H1 (cell line): ENCODE measurements at regions not wholly inside any gene's neighbourhood (a gene's known extent, or its start where the extent isn't known, plus 50 kb on each side); places are given as distances from the start of the nearest gene placed in this dataset.

Source experiments
- ASH2L ChIP-seq: fragments of 200-600, 300-600 bp; sonication (generic); IDR thresholded peaks from one replicate; pipeline ENCODE4 v1.7.1; 2017; ENCODE audit warnings: low read length
- ATF3 ChIP-seq: IDR thresholded peaks from 2 replicates; pipeline ENCODE4 v1.6.1; 2011; ENCODE audit warnings: low read depth, mild to moderate bottlenecking, low read length; ENCODE audit not compliant: insufficient read depth
- CHD2 ChIP-seq: IDR thresholded peaks from 2 replicates; pipeline ENCODE4 v1.6.1; 2012; ENCODE audit warnings: low read length, improper control_type of control experiment
- CHD7 ChIP-seq: fragments of 300-600 bp; sonication (generic); IDR thresholded peaks from 2 replicates; pipeline ENCODE4 v1.7.1; 2012; ENCODE audit warnings: low read length, moderate library complexity, mild to moderate bottlenecking, inconsistent platforms; ENCODE audit not compliant: insufficient replicate concordance
- EP300 ChIP-seq, 2 experiments: IDR thresholded peaks; 1 replicate in 1 of 2; 2 replicates in 1 of 2; pipeline ENCODE4 v1.6.1; 2011 to 2012; ENCODE audit warnings: low read depth in 2 of 2, low read length in 2 of 2, mild to moderate bottlenecking in 2 of 2, borderline replicate concordance in 1 of 2, inconsistent platforms in 1 of 2, moderate library complexity in 1 of 2
- HDAC6 ChIP-seq: IDR thresholded peaks from one replicate; pipeline ENCODE4 v1.7.1; 2012; ENCODE audit warnings: low read depth, mild to moderate bottlenecking, inconsistent platforms, low read length, moderate library complexity
- JUND ChIP-seq: IDR thresholded peaks from 2 replicates; pipeline ENCODE4 v1.6.1; 2011; ENCODE audit warnings: mild to moderate bottlenecking, improper control_type of control experiment, low read length
- MAFK ChIP-seq: IDR thresholded peaks from 2 replicates; pipeline ENCODE4 v1.6.1; 2012; ENCODE audit warnings: low read depth, mild to moderate bottlenecking, improper control_type of control experiment, low read length
- NRF1 ChIP-seq: IDR thresholded peaks from 2 replicates; pipeline ENCODE4 v1.6.1; 2011; ENCODE audit warnings: mild to moderate bottlenecking, low read depth, low read length, improper control_type of control experiment
- POLR2AphosphoS5 ChIP-seq: IDR thresholded peaks from 2 replicates; pipeline ENCODE4 v1.6.1; 2011; ENCODE audit warnings: low read depth, low read length
- SRF ChIP-seq: IDR thresholded peaks from 2 replicates; pipeline ENCODE4 v1.6.1; 2011; ENCODE audit warnings: mild to moderate bottlenecking, low read depth, low read length, moderate library complexity
- ZNF274 ChIP-seq: IDR thresholded peaks from 2 replicates; pipeline ENCODE4 v1.7.0; 2012; ENCODE audit warnings: low read length, borderline replicate concordance; ENCODE audit errors: extremely low read depth

DNA sequence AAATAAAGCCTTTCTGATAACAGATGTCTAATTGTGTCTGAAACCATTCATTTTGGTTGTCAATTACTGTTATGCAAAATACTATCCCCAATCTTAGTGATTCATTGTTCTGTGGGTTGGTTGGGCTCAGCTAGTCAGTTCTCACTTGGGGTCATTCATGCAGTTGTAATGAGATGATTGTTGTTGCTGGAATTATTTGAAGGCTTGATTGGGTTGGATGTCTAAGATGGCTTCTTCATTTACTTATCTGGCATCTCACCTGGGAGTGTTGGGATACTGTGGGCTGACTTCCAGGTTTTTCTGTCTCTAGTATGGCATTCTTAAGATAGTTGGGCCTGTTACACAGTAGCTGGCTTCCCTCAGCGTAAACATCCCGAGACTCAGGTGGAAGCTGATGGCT is 217.8 kb upstream of the B3GALT2 start (continued):
- TF ChIP-seq CHD7 (no peak), CHD2 (no peak), HDAC6 (no peak), SRF (no peak), MAFK (no peak), POLR2AphosphoS5 (no peak), EP300 (IDR thresholded peaks at IDR 0.05; ENCODE audit: borderline replicate concordance in 1 of 2, low read depth in 2 of 2, low read length in 2 of 2) (no peak), NRF1 (no peak), ASH2L (no peak), ATF3 (no peak), JUND (no peak), ZNF274 (no peak)
